HCT116 (cell line): ENCODE measurements at regions not wholly inside any gene's neighbourhood (a gene's known extent, or its start where the extent isn't known, plus 50 kb on each side); places are given as distances from the start of the nearest gene placed in this dataset.

Experiments used
- ATAC-seq: fragments of 200-7000 bp; cut with Tn5 transposase; 2 replicates; pipeline ENCODE4 v1.9.1; 2020; ENCODE audit warnings: mild to moderate bottlenecking, moderate library complexity
- BruUV-seq: library from RNA; stranded (reverse); fragments of 400-500 nt; replicated peaks from 2 replicates; lab custom pipeline; 2021; lab: Mats Ljungman, UMichigan
- CTCF ChIA-PET: fragments of 300-600 bp; sonication (Branson Sonifier 250); formaldehyde crosslinking; loops from one replicate; lab custom pipeline; 2021; ENCODE audit warnings: antibody characterized with exemption; lab: Charles Lee
- POLR2A ChIA-PET: fragments of 300-600, 350-600 bp; sonication (Branson Sonifier 250); formaldehyde crosslinking; loops from one replicate; lab custom pipeline; 2021; ENCODE audit warnings: antibody characterized with exemption; lab: Charles Lee
- RAD21 ChIA-PET, 2 experiments: fragments of 300-600 bp; sonication (Branson Sonifier 250); formaldehyde crosslinking; loops; one replicate each; lab custom pipeline; 2023; ENCODE audit warnings: low total read pairs in 2 of 2; ENCODE audit not compliant: uncharacterized antibody in 2 of 2, unreplicated experiment in 2 of 2, low non-redundant PET in 1 of 2; lab: Charles Lee
- DNase-seq: peaks from one replicate; pipeline ENCODE4 v3.0.0-alpha.2; 2010; ENCODE audit warnings: low read depth, low spot score
- H2AFZ ChIP-seq: fragments of 200-600 bp; shearing (Covaris generic), sonication (generic); 2 replicates; pipeline ENCODE4 v1.6.1; 2017; ENCODE audit warnings: low read depth, mixed run types, mixed read lengths, antibody characterized with exemption, low read length; ENCODE audit not compliant: poor library complexity, severe bottlenecking
- H3K27ac ChIP-seq: 2 replicates; pipeline ENCODE4 v1.5.1; 2012; ENCODE audit warnings: low read depth, low read length
- H3K27me3 ChIP-seq: fragments of 200-600 bp; sonication (generic); 2 replicates; pipeline ENCODE4 v1.6.1; 2016; ENCODE audit warnings: mixed run types, low read length, mixed read lengths; ENCODE audit not compliant: insufficient read depth
- H3K36me3 ChIP-seq, 2 experiments: fragments of 200-500 bp in 1 of 2; fragments of 200-600 bp in 1 of 2; sonication (Bioruptor generic) in 1 of 2; sonication (generic) in 1 of 2; 2 replicates each; pipeline versions ENCODE4 v1.5.1 to v1.6.1; 2014 to 2016; ENCODE audit warnings: low read length in 2 of 2, inconsistent platforms in 1 of 2, mixed read lengths in 1 of 2, mixed run types in 1 of 2; ENCODE audit not compliant: insufficient read depth in 2 of 2, control insufficient read depth in 1 of 2
- H3K4me1 ChIP-seq, 2 experiments: fragments of 200-600 bp in 1 of 2; sonication (generic) in 1 of 2; 2 replicates each; pipeline versions ENCODE4 v1.5.1 to v1.6.1; 2012 to 2017; ENCODE audit warnings: low read length in 2 of 2, inconsistent platforms in 1 of 2, mild to moderate bottlenecking in 1 of 2, mixed read lengths in 1 of 2, mixed run types in 1 of 2, moderate library complexity in 1 of 2; ENCODE audit not compliant: insufficient read depth in 2 of 2, control insufficient read depth in 1 of 2
- H3K4me2 ChIP-seq: fragments of 200-600 bp; sonication (generic); 2 replicates; pipeline ENCODE4 v1.6.1; 2017; ENCODE audit warnings: mixed run types, low read length, mixed read lengths
- H3K4me3 ChIP-seq, 2 experiments: fragments of 200-600 bp in 1 of 2; sonication (generic) in 1 of 2; replicated peaks in 1 of 2; 2 replicates each; pipeline ENCODE4 v1.5.1; 2011 to 2016; ENCODE audit warnings: low read length in 2 of 2, control low read depth in 1 of 2, low read depth in 1 of 2, mild to moderate bottlenecking in 1 of 2, mixed read lengths in 1 of 2, mixed run types in 1 of 2
- H3K79me2 ChIP-seq: fragments of 200-600 bp; sonication (generic); 2 replicates; pipeline ENCODE4 v1.6.1; 2017; ENCODE audit warnings: mild to moderate bottlenecking, mixed run types, low read length, moderate library complexity, mixed read lengths; ENCODE audit not compliant: insufficient read depth
- H3K9ac ChIP-seq: fragments of 200-600 bp; sonication (generic); 2 replicates; pipeline ENCODE4 v1.6.1; 2016; ENCODE audit warnings: low read length, mixed read lengths
- H3K9me2 ChIP-seq: fragments of 200-600 bp; sonication (generic), shearing (Covaris generic); 2 replicates; pipeline ENCODE4 v1.6.1; 2017; ENCODE audit warnings: mixed run types, mild to moderate bottlenecking, moderate library complexity; ENCODE audit not compliant: insufficient read depth
- H3K9me3 ChIP-seq, 2 experiments: fragments of 200-500 bp in 1 of 2; fragments of 200-600 bp in 1 of 2; sonication (Bioruptor generic) in 1 of 2; sonication (generic) in 1 of 2; 2 replicates each; pipeline ENCODE4 v1.6.1; 2014 to 2017; ENCODE audit warnings: low read length in 2 of 2, mixed read lengths in 2 of 2, inconsistent platforms in 1 of 2, low read depth in 1 of 2, mild to moderate bottlenecking in 1 of 2, mixed run types in 1 of 2, moderate library complexity in 1 of 2; ENCODE audit not compliant: control insufficient read depth in 1 of 2, insufficient read depth in 1 of 2
- H4K20me1 ChIP-seq: fragments of 200-600 bp; sonication (generic), shearing (Covaris generic); 2 replicates; pipeline ENCODE4 v1.6.1; 2017; ENCODE audit warnings: mixed run types, mild to moderate bottlenecking, moderate library complexity; ENCODE audit not compliant: insufficient read depth
- CBX3 ChIP-seq: IDR thresholded peaks from 2 replicates; pipeline ENCODE4 v1.6.1; 2012; ENCODE audit warnings: low read depth
- CTCF ChIP-seq, 3 experiments: fragments of 200-600 bp in 1 of 3; sonication (generic) in 1 of 3; IDR thresholded peaks in 2 of 3; conservative IDR thresholded peaks in 1 of 3; 2 replicates each; pipeline ENCODE4 v1.5.1; 2012 to 2017; ENCODE audit warnings: low read depth in 2 of 3, low read length in 2 of 3, antibody characterized with exemption in 1 of 3, borderline replicate concordance in 1 of 3, control low read depth in 1 of 3, mild to moderate bottlenecking in 1 of 3, mixed read lengths in 1 of 3, mixed run types in 1 of 3, moderate library complexity in 1 of 3; ENCODE audit not compliant: insufficient read depth in 1 of 3
- EGR1 ChIP-seq: IDR thresholded peaks from 2 replicates; pipeline ENCODE4 v1.6.1; 2012; ENCODE audit warnings: low read depth
- ELF1 ChIP-seq: IDR thresholded peaks from 2 replicates; pipeline ENCODE4 v1.6.1; 2012; ENCODE audit warnings: low read depth, borderline replicate concordance
- EZH2 ChIP-seq: fragments of 200-600 bp; sonication (generic); IDR thresholded peaks from 2 replicates; pipeline ENCODE4 v1.6.1; 2017; ENCODE audit warnings: antibody characterized with exemption, mixed run types
- EZH2phosphoT487 ChIP-seq: fragments of 200-600 bp; IDR thresholded peaks from 2 replicates; pipeline ENCODE4 v1.6.1; 2018; ENCODE audit warnings: antibody characterized with exemption, borderline replicate concordance
- JUND ChIP-seq: IDR thresholded peaks from 2 replicates; pipeline ENCODE4 v1.6.1; 2012
- POLR2A ChIP-seq: IDR thresholded peaks from 2 replicates; pipeline ENCODE4 v1.7.0; 2011; ENCODE audit warnings: borderline replicate concordance; ENCODE audit not compliant: insufficient read depth, insufficient read length; ENCODE audit errors: extremely low read depth
- RAD21 ChIP-seq: IDR thresholded peaks from 2 replicates; pipeline ENCODE4 v1.6.1; 2012; ENCODE audit warnings: low read depth, mild to moderate bottlenecking
- SIN3A ChIP-seq: IDR thresholded peaks from 2 replicates; pipeline ENCODE4 v1.6.1; 2012; ENCODE audit warnings: low read depth
- SP1 ChIP-seq: IDR thresholded peaks from 2 replicates; pipeline ENCODE4 v1.6.1; 2012; ENCODE audit warnings: low read depth
- SRF ChIP-seq: IDR thresholded peaks from 2 replicates; pipeline ENCODE4 v1.6.1; 2012; ENCODE audit warnings: low read depth
- ZFX ChIP-seq: fragments of 450-650 bp; IDR thresholded peaks from 2 replicates; pipeline ENCODE4 v1.6.1; 2017
- ZNF274 ChIP-seq: fragments of 200-500 bp; sonication (Bioruptor generic); IDR thresholded peaks from 2 replicates; pipeline ENCODE4 v1.6.1; 2014; ENCODE audit warnings: mild to moderate bottlenecking, low read depth, low read length, inconsistent platforms
- intact Hi-C: fragments of 100-400 bp; cut with micrococcal nuclease; formaldehyde crosslinking; loops from 2 replicates; pipeline ENCODE4 v1.10.0; 2022

- Histone ChIP-seq H3K27ac (no peak overlapping the region), H3K9me2 (no peaks in the 10 kb centered on the region), H3K79me2 (no peaks in the 10 kb centered on the region), H3K4me3 (no peak overlapping the region), H2AFZ (no peak overlapping the region), H4K20me1 (no peaks in the 10 kb centered on the region), H3K36me3 (no peaks in the 10 kb centered on the region), H3K9me3 (no peaks in the 10 kb centered on the region), H3K4me1 (no peaks in the 10 kb centered on the region), H3K27me3 (no peaks in the 10 kb centered on the region), H3K4me2 (no peak overlapping the region), H3K9ac (no peak overlapping the region)
- BruUV-seq = no TSS peak
- intact Hi-C loops = no loop called here
- RAD21 ChIA-PET = no interaction called here
- TF ChIP-seq CTCF (IDR thresholded peaks at IDR 0.05 in 2 of 3, conservative IDR thresholded peaks at IDR 0.05 in 1 of 3; ENCODE audit: borderline replicate concordance in 1 of 3, insufficient read depth in 1 of 3, low read depth in 2 of 3, low read length in 2 of 3) (no peak), CBX3 (no peak), EZH2phosphoT487 (no peak), SRF (no peak), JUND (no peak), EZH2 (no peak), ZFX (no peak), POLR2A (no peak)
- POLR2A ChIA-PET = no interaction called here
- CTCF ChIA-PET = no interaction called here
- ATAC-seq = no peak
- no peak for DNase-seq
Measured at GRCh38 chr3:17985658-17986347, 243.4 kb upstream of the TBC1D5 start.

- no peak for DNase-seq
- intact Hi-C loops = no loop called here
- H3K9me3 ChIP-seq = no peaks in the 10 kb centered on the region
- no peaks in the 10 kb centered on the region for H3K9me2 ChIP-seq
- POLR2A ChIA-PET = no interaction called here
- H3K9ac ChIP-seq = no peak overlapping the region
- ATAC-seq = no peak
- H2AFZ ChIP-seq = no peak overlapping the region
- H3K27me3 ChIP-seq = no peaks in the 10 kb centered on the region
- CTCF ChIA-PET = no interaction called here
- H4K20me1 ChIP-seq = no peaks in the 10 kb centered on the region
- BruUV-seq = no TSS peak
- H3K36me3 ChIP-seq = no peaks in the 10 kb centered on the region
- no peaks in the 10 kb centered on the region for H3K4me1 ChIP-seq
- H3K4me3 ChIP-seq = no peak overlapping the region
- H3K4me2 ChIP-seq = no peak overlapping the region
- H3K27ac ChIP-seq = no peak overlapping the region
- RAD21 ChIA-PET = no interaction called here
- no peaks in the 10 kb centered on the region for H3K79me2 ChIP-seq
- TF ChIP-seq ELF1 = no peak
- no peak for TF ChIP-seq ZNF274
- no peak for TF ChIP-seq SP1
- TF ChIP-seq SIN3A = no peak
- TF ChIP-seq EGR1 = no peak
- TF ChIP-seq RAD21 = no peak
- no peak for TF ChIP-seq SRF
- TF ChIP-seq, all 23 proteins: peak for 0
Measured at GRCh38 chr3:17983106-17983505, 240.7 kb upstream of the TBC1D5 start.
